T-helper 2 cell treated with Interferon-gamma antibody and Interleukin-4, amounts not matched to agents 5 μg/mL and 100 μg/mL, for 36 hours (primary cell): ENCODE measurements at regions not wholly inside any gene's neighbourhood (a gene's known extent, or its start where the extent isn't known, plus 50 kb on each side); places are given as distances from the start of the nearest gene placed in this dataset.
"Not testable (repeated sequence)": the region's sequence is repeated elsewhere in the genome, so short reads cannot be mapped to it uniquely, and the experiment has no call there.

Experiments
- DNase-seq: peaks from one replicate; pipeline ENCODE4 v3.0.0; 2021; ENCODE audit warnings: low spot score
- H3K27ac Mint-ChIP-seq: one replicate; pipeline ENCODE4 v1.8.0; 2021; ENCODE audit warnings: mild to moderate bottlenecking, mixed read lengths
- H3K27me3 Mint-ChIP-seq: one replicate; pipeline ENCODE4 v1.8.0; 2021; ENCODE audit warnings: low read depth, mixed read lengths
- H3K36me3 Mint-ChIP-seq: one replicate; pipeline ENCODE4 v1.8.0; 2021; ENCODE audit warnings: low read depth, mixed read lengths
- H3K4me1 Mint-ChIP-seq: one replicate; pipeline ENCODE4 v1.8.0; 2021; ENCODE audit warnings: low read depth, mixed read lengths
- H3K4me3 Mint-ChIP-seq: one replicate; pipeline ENCODE4 v1.8.0; 2022; ENCODE audit warnings: mild to moderate bottlenecking, moderate library complexity, mixed read lengths
- H3K9me3 Mint-ChIP-seq: one replicate; pipeline ENCODE4 v1.8.0; 2021; ENCODE audit warnings: mixed read lengths

DNA sequence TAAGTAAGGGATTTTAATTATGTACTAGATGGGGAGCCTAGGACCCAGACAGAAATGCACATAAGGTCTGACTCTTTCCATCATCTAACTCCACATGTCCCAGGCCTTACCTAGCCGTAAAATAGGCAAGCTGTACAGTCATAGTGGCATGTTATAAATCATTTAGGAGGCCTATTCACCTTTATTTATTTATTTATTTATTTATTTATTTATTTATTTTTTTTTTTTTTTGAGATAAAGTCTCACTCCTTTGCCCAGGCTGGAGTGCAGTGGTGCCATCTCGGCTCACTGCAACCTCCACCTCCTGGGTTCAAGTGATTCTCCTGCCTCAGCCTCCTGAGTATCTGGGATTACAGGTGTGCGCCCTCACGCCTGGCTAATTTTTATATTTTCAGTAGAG lies 55.6 kb upstream of the KIT start:
- H3K4me3 Mint-ChIP-seq, H3K4me1 Mint-ChIP-seq, DNase-seq, H3K27ac Mint-ChIP-seq, H3K27me3 Mint-ChIP-seq, H3K9me3 Mint-ChIP-seq, H3K36me3 Mint-ChIP-seq: not testable (repeated sequence)

DNA sequence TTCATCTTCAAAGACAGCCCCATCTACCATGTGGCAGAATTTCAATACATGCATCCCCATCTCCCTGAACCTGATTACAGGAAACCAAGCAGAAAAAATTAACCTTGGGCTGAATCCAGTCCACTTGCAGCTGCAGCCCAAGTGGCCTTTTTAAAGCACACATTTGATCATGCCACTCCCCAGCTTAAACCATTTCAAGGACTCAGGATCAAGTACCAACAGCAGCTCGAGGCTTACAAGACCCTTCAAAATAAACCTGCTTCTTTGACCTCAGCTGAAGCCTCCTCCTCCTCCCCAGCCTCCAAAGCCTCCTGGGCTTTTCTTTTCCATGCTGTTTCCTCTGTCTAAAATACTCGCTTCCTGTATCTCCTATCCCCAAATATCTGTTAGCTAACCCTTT lies 50.7 kb upstream of the KIT start:
- H3K9me3 Mint-ChIP-seq, result no peaks in the 10 kb centered on the region
- DNase-seq, result no peak
- no peak overlapping the region for H3K4me3 Mint-ChIP-seq
- no peaks in the 10 kb centered on the region for H3K27me3 Mint-ChIP-seq
- no peaks in the 10 kb centered on the region for H3K36me3 Mint-ChIP-seq
- H3K27ac Mint-ChIP-seq, result no peak overlapping the region
- no peaks in the 10 kb centered on the region for H3K4me1 Mint-ChIP-seq

DNA sequence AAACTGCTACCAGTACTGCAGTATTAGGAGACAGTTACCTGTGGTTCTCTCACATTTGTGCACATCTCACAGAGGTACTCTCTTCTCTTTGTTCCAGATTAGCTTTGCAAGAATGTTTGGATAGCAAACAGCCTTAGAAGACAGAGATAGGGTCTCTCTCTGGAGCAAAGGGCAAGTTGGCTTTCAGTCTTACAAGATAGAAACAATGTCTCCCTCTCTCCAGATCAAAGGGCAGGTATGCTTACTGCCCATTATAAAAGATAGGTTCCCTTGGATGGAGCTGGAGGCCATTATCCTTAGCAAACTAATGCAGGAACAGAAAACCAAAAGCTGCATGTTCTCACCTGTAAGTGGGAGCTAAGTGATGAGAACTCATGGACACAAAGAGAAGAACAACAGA lies 50.2 kb upstream of the KIT start:
- no peaks in the 10 kb centered on the region for H3K4me1 Mint-ChIP-seq
- H3K9me3 Mint-ChIP-seq, result no peaks in the 10 kb centered on the region
- H3K4me3 Mint-ChIP-seq, result no peak overlapping the region
- H3K27me3 Mint-ChIP-seq, result no peaks in the 10 kb centered on the region
- no peak overlapping the region for H3K27ac Mint-ChIP-seq
- no peak for DNase-seq
- H3K36me3 Mint-ChIP-seq, result no peaks in the 10 kb centered on the region
